ENCODE measurements at regions not wholly inside any gene's neighbourhood (a gene's known extent, or its start where the extent isn't known, plus 50 kb on each side); places are given as distances from the start of the nearest gene placed in this dataset.

- Mint-ChIP-seq H3K9me3 (peaks cover 11 to 19% of the 10 kb centered on the region in 2 experiments), H3K27me3 (ENCODE audit: low read depth) (no peaks in the 10 kb centered on the region), H3K4me1 (no peaks in the 10 kb centered on the region), H3K27ac (no peak overlapping the region), H3K4me3 (no peak overlapping the region), H3K36me3 (ENCODE audit: insufficient read depth in 1 of 3, low read depth in 3 of 3) (peaks cover 5 to 13% (median 9%) of the 10 kb centered on the region in 3 experiments; a peak in 6 of 7 replicates)
- Histone ChIP-seq H4K5ac (ENCODE audit: insufficient read length, low read depth, low read length) (no peak overlapping the region), H4K20me1 (ENCODE audit: control insufficient read depth, insufficient read depth, insufficient read length) (no peaks in the 10 kb centered on the region), H3K9ac (ENCODE audit: extremely low read depth, insufficient read length, low read length) (no peak overlapping the region), H2BK20ac (ENCODE audit: low read depth, low read length, poor library complexity, severe bottlenecking) (no peak overlapping the region), H4K91ac (ENCODE audit: insufficient read length, low read depth, low read length) (no peak overlapping the region), H3K4me1 (ENCODE audit: insufficient read depth, low read length) (no peaks in the 10 kb centered on the region), H2BK12ac (ENCODE audit: insufficient read length, low read depth, low read length) (no peak overlapping the region), H2BK5ac (ENCODE audit: insufficient read length, low read length) (no peak overlapping the region), H3K18ac (ENCODE audit: insufficient read length, low read depth, low read length) (no peak overlapping the region), H3K56ac (ENCODE audit: insufficient read length, low read depth, low read length) (no peak overlapping the region), H3K79me1 (ENCODE audit: insufficient read depth, low read depth, low read length, poor library complexity, severe bottlenecking) (no peaks in the 10 kb centered on the region), H2AFZ (ENCODE audit: low read length) (no peak overlapping the region), H3K4ac (ENCODE audit: low read depth, low read length) (no peak overlapping the region), H2BK15ac (ENCODE audit: low read depth, low read length) (no peak overlapping the region), H3K27me3 (ENCODE audit: insufficient read depth, low read length) (no peaks in the 10 kb centered on the region), H3K23me2 (ENCODE audit: insufficient read length, low read depth, low read length, poor library complexity, severe bottlenecking) (no peaks in the 10 kb centered on the region), H3K27ac (ENCODE audit: insufficient read length, low read depth, low read length) (no peak overlapping the region), H3K79me2 (ENCODE audit: insufficient read depth, low read length) (no peaks in the 10 kb centered on the region), H3K4me2 (ENCODE audit: insufficient read depth, insufficient read length, low read length) (no peak overlapping the region), H2AK5ac (ENCODE audit: insufficient read length, low read length) (no peak overlapping the region), H3K14ac (ENCODE audit: insufficient read depth, low read length) (no peak overlapping the region), H2BK120ac (ENCODE audit: low read depth, low read length, poor library complexity, severe bottlenecking) (no peak overlapping the region), H3K9me3 (ENCODE audit: control insufficient read depth, low read depth, low read length) (no peaks in the 10 kb centered on the region), H3T11ph (ENCODE audit: low read length) (no peak overlapping the region), H3K23ac (ENCODE audit: insufficient read length, low read depth, low read length) (no peak overlapping the region), H4K8ac (replicated peaks; ENCODE audit: insufficient read length, low read depth, low read length) (no peak overlapping the region)
- TF ChIP-seq, protein P1, sequence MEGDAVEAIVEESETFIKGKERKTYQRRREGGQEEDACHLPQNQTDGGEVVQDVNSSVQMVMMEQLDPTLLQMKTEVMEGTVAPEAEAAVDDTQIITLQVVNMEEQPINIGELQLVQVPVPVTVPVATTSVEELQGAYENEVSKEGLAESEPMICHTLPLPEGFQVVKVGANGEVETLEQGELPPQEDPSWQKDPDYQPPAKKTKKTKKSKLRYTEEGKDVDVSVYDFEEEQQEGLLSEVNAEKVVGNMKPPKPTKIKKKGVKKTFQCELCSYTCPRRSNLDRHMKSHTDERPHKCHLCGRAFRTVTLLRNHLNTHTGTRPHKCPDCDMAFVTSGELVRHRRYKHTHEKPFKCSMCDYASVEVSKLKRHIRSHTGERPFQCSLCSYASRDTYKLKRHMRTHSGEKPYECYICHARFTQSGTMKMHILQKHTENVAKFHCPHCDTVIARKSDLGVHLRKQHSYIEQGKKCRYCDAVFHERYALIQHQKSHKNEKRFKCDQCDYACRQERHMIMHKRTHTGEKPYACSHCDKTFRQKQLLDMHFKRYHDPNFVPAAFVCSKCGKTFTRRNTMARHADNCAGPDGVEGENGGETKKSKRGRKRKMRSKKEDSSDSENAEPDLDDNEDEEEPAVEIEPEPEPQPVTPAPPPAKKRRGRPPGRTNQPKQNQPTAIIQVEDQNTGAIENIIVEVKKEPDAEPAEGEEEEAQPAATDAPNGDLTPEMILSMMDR (conservative IDR thresholded peaks at IDR 0.05) = no peak
- no CpG with 5 or more reads among the region's 2 CpGs for WGBS (ENCODE audit: extremely low coverage, insufficient read length, low lambda C conversion rate)
- no peak for DNase-seq
Measured at GRCh38 chr14:48614003-48614402, 938.6 kb upstream of the MDGA2 start.

Data from H9 (cell line).